ENCODE measurements at regions not wholly inside any gene's neighbourhood (a gene's known extent, or its start where the extent isn't known, plus 50 kb on each side); places are given as distances from the start of the nearest gene placed in this dataset.

- TF ChIP-seq CTCF (IDR thresholded peaks at IDR 0.05), result no peak
- no peak for TF ChIP-seq POLR2A (IDR thresholded peaks at IDR 0.05)
Observed at GRCh38 chr7:91325726-91326125, 61.5 kb downstream of the FZD1 start.
